ENCODE measurements at regions not wholly inside any gene's neighbourhood (a gene's known extent, or its start where the extent isn't known, plus 50 kb on each side); places are given as distances from the start of the nearest gene placed in this dataset.
"Not testable (repeated sequence)": the region's sequence is repeated elsewhere in the genome, so short reads cannot be mapped to it uniquely, and the experiment has no call there.

DNA sequence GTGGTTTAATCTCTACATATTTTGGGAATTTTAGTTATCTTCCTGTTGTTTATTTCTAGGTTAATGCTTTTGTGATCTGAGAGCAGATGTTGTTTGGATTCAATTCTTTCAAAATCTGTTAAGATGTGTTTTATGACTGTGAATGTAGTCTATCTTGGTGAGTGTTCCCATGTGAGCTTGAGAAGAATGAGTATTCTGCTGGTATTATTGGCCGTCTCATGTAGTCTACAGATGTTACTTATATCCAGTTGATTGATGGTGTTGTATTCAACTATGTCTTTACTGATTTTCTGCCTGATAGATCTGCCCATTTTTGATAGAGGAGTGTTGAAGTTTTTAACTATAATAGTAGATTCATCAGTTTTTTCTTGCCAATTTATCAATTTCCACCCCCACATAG is 141.4 kb upstream of the FOXP2 start:
- no peak for DNase-seq

DNA sequence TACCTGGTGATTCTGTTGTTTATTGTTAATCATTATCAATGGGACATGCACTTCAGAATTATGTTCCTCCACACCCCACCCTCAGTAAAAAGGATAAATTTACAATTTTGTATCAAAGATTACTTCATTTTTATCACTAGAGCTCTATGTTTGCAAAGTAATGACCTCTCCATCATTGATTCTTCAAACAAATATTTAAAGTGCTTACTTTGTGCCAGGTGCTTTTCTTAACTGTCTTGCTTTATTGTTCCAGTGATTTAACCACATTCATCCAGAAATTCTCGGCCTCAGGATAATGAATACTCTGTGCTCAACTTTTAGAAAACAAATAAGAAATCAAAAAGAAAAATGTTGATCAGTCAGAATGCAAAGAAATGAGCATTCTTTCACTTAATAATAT is 144.9 kb upstream of the FOXP2 start:
- no peak for DNase-seq

DNA sequence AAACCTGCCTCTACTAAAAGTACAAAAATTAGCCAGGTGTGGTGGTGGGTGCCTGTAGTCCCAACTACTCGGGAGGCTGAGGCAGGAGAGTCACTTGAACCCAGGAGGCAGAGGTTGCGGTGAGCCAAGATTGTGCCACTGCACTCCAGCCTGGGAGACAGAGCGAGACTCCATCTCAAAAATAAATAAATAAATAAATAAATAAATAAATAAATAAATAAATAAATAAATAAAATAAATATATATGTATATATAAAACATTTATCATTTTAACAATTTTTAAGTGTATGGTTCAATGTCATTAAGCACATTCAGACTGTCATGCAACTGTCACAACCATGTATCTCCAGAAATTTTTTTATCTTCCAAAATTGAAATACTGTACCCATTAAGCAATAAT is 147.1 kb upstream of the FOXP2 start:
- not testable (repeated sequence) for DNase-seq

DNA sequence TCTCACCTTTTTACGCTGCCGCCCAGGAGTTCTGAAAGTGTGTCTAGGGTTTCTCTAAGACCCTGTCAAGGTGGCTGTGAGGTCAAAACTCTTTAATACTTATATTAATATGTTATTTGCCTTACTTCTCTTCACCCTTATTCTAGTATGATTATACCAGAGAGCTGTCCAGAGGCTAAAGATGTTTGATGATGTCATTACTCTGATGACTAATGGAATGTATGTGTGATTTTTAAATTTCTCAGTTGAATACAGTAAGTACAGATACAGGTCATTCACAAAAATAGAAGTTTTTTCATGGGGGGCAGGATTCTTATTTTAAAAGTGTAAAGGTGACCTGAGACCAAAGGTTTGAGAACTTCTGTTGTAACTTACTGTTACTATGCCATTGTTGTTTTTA is 150.6 kb upstream of the FOXP2 start:
- no peak for DNase-seq

DNA sequence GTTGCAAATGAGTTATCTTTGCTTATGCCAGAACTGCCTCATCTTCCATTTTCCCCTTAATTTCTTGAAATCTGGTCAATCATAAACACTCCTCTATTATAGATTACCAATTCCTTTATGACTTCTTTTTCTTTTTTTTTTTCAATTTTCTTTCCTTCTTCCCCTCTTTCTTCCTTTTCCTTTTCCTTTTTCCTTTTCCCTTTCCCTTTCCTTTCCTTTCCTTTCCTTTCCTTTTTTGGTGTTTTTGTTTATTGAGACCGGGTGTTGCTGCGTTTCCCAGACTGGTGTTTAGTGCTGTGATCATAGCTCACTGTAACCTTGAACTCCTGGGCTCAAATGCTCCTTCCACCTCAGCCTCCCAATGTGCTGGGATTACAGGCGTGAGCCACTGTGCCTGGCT is 151.4 kb upstream of the FOXP2 start:
- no peak for DNase-seq

DNA sequence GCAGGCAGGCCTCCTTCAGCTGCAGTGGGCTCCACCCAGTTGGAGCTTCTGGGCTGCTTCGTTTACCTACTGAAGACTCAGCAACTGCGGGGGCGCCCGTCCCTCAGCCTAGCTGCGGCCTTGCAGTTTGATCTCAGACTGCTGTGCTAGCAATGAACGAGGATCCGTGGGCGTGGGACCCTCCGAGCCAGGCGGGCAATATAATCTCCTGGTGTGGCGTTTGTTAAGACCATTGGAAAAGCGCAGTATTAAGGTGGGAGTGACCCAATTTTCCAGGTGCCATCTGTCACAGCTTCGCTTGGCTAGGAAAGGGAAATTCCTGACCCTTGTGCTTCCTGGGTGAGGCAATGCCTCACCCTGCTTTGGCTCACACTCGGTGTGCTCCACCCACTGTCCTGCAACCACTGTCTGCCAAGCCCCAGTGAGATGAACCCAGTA is 159.2 kb upstream of the FOXP2 start:
- no peak for DNase-seq

DNA sequence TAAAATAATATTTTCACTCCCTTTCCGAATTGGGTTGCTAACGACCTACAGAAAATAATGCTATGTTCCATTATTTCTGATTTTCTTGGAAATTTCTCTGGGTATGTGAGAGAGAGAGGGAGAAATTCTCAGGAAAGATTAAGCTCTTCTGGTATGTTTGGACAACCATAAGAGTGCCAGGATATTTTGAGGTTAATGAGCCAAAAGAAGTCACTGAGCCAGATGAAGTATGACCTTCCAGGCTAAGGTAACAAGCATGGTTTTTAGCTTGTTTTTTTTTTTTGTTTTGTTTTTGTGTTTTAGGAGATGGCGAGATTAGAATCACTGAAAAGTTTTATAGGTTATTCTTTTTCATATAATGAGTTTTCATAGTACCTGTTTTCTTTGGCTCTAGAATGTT is 171.0 kb upstream of the FOXP2 start:
- no peak for DNase-seq

DNA sequence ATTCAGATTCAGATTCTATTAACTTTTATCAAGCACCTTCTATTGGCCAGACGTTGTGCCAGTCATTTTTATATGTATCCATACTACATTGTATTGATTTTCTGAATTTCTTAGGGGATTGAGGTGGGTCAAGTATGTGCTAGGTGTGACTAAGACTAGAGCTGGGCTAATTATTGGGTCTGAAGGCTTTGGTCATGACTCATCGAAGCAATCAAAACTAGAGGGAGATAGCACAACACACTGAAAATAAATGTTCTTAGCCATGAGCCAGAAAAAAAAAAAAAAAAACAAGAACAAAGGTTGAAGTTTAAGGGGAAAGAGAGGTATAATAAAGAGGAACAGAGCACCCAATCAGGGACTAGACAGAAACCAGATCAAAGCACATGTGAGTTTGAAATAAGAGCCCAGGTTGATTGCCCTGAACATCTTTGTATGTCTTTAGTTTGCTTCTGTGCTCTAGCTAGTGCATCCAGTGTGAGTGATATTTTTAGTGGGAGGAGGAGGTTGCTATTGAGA is 171.6 kb upstream of the FOXP2 start:
- no peak for DNase-seq

DNA sequence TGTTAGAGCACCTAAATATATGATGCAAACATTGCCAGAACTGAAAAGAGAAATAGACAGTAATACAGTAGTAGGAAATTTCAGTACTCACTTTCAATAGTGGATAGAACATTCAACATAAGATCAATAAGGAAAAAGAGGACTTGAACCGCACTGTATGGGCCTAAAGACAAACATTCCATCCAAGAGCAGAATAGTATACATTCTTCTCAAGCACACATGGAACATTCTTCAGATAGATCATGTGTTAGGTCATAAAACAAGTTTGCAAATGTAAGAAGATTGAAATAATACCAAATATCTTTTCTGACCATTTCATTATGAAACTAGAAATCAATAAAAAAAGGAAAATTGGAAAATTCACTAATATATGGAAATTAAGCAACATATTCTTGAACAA is 185.4 kb upstream of the FOXP2 start:
- no peak for DNase-seq

DNA sequence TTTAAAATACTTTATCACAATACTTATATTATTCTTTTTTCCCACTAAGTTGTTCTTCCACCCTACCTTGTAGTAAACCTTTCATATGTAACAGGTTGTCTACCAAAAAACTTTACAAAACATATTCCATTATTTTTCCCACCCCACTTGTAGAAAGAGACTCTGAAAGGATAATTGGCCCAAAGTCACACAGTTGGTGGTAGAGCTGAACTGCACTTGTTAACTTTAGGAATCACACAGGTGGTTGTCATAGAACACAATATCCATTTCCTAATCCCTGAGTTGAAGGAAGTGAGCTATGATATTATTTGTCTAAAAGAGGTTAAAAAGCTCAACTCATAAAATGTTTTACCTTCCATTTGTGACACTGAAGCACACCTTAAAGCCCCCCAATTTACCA is 188.8 kb upstream of the FOXP2 start:
- DNase-seq = no peak

DNA sequence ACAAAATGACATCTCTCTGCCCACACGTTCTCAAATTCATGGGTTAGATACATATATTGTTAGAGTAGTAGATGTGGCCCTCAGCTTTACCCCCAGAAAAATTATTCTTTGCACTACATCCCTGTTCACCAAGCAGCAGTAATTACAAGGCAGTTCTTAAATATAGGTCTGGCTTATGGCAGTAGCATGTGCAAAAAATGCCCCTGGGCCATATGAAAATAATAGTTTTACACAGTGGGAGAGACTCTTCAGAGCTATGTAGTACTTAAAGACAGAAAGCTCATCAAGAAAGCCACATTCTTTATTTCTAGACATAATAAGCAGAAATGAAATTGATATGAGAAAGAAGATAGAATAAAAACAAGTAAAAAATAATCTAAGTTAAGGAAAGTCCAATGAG is 196.3 kb upstream of the FOXP2 start:
- DNase-seq = no peak

DNA sequence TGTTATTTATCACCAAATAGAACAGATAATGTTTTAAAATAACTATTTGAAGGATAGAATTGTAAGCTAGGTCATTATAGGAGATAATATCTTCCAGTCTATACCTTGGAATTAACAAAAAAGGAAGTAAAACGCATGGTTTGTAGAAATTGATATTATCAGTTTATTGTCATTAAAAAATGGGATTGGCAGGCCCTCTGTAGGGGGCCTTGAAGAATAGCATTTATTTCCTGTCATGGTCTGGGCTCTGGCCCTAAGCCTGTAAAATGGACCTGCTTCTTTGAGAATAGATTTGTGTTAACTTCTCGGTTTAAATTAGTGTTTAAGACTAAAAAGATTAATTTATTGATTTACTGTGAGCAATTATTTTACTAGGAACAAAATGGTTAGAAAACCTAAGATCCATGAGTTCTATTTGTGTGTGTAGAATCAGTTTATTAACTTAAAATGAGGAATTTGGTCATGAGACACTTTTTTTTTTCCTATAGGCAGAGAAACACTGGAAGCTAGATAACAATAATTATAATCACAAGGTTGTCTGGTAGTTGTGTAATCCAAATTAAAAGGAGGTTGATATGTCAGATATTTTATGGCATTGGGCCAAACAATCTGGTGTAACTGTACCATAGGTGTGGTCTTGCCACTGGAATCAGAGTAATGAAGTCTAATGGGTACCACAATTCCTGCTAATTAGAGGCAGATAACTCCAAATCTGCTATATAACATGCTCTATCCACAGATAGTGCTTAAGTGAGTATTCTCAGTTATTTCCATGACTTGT is 197.4 kb upstream of the FOXP2 start:
- no peak for DNase-seq

DNA sequence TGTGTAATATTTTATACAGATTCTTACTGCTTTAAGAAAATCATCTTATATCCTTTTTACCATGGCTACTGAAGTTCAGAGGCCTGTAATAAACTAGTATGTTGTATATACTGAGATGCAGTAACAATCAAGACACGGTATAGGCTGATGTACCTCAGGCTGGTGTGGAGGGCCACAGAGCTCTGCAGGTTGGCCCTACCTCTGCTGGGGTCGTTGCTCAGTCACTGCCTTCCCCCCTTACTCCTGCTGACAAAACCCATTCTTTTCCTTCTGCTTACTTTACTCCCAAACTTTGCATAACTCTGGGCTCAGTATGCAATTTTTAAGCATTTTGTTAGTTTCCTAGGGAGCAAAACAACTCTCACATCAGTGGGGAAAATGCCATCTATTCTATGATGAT is 200.1 kb upstream of the FOXP2 start:
- no peak for DNase-seq

DNA sequence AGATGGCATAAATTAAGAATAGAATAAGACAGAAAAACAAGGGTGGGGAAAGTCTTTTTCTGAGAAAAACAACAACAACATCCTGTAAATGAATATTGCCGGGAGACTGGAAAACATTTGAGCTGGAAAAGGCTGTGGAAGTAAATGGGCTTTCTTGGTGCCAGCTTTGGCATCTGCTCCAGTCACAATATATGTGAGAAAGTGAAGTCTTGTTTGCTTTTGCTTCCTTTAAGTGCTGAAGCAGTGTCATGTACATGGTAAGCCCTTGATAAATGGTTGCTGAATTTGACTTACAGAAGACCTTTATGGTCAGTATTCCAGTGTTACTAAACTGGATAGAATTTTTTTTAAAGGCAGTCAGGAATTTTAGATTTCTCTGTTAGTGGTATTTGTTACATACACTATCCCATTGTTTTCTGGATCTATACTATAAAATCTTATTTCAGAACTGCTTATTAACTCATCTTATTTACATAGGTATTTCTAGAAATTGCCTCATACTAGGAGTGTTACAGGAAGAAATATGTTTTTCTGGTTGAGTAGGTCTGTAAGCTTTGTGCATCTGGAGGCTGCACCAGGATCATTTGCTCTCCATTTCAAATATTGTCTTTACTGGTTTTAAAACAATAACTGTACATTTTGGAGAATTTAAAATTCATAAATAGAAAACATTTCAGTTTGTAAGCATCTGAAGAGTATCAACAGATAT is 201.7 kb upstream of the FOXP2 start:
- no peak for DNase-seq

DNA sequence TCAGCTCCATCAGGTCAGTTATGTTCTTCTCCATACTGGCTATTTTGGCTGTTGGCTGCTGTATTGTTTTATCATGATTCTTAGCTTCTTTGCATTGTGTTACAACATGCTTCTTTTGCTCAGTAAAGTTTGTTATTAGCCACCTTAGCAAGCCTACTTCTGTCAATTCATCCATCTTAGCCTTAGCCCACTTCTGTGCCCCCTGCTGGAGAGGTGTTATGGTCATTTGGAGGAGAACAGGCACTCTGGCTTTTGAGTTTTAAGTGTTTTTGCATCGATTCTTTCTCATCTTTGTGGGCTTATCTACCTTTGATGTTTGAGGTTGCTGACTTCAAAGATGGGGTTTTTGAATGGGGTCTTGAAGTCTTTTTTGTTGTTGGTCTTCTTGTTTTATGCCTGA is 204.6 kb upstream of the FOXP2 start:
- DNase-seq = no peak

DNA sequence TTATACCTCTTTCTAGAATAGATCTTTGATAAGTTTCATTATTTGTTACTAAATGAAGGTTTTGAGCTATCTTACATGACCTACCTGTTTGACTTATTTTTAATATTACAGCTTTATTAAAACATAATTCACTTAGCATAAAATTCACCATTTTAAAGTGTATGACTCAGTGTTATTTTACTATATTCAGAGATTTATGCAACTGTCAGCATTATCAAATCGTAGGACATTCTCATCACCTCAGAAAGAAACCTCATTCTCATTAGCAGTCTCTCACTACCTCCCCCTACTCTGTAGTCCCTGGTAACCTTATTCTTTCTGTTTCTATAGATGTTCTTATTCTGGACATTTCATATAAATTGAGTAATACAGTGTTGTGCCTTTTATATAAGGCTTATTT is 207.9 kb upstream of the FOXP2 start:
- no peak for DNase-seq

DNA sequence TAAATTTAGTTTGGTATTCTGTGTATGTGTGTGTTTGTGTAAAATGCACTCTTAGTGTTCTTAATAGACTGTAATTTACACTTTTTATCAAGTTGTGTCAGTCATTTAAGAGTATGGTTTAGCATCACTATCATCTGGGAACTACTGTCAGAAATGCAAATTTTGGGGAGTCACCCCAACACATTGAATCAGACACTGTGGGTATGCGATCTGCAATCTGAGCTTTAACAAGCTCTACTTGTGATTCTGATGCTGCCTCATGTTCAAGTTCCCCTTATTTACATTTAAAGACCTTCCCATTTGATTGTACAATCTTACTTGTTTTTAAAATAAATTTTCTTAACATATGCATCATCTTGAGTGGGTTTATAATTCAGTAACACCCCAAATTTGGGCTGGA is 218.1 kb upstream of the FOXP2 start:
- DNase-seq = no peak

DNA sequence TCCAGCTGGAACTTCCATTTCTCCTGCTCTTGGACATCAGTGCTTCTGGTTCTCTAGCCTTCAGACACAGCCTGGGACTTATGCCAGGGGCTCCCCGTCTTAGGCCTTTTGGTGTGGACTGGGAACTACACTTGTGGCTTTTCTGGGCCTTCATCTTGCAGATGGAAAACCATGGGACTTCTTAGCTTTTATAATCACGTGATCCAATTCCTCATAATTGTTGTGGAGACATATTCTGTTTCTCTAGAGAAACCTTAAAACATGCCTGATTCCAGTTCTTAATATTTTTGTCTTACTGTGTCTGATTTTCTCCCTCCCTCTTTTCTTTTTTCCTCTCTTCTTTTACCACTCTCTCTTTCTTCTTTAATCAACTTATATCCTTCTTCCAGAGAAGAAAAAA is 224.2 kb upstream of the FOXP2 start:
- no peak for DNase-seq

DNA sequence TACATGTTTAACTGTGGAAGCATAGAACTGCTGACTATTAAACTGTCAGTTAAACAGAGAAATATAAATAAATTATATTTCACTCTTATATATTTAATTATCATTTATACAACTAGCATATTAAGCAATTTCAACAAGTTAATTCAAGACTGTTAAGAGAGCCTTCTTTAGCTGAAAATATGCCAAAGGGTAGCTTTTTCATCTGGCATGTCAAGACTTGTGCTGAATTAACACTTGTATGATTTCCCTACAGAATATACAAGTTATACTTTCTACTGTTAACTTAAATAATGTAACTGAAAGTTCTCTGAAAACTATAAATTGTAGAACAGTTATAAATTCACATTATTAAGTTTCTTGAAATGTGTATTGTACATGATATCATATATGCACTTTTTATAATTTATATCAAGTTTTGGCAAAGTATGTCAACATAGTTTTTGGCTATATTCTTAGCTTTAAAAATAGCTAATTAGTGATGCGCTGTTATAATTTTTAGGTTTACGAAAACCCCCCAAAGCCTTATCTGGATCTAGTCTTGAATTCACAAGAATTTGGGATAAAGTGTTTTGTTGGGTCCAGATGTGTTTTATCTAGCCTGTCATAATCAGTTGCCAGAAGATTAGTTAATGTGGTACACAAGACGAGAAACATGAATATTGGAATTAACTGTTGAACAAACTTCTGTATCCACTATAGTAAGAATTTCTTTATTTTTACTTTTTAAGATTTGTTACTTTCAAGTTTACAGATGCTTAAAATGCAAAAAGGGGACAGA is 231.1 kb upstream of the FOXP2 start:
- DNase-seq = no peak

DNA sequence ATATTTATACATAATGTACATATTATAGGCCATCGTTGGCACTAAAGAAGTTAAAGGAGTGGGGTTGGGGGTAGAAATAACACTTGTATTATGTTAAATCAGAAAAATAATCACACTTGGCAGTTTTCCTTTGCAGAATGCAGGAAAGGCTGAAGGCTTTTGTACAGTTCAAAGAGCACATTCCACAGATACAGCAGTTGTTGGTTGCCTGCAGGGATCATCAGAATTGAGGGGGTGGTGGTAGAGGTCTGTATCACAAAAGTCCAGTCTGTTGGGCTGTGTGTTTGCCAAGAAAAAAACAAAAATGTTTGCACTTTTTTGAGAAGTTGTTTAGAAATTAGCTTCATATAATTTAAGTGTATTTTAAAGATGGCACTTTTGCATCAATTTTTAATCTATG is 231.8 kb upstream of the FOXP2 start:
- no peak for DNase-seq

DNA sequence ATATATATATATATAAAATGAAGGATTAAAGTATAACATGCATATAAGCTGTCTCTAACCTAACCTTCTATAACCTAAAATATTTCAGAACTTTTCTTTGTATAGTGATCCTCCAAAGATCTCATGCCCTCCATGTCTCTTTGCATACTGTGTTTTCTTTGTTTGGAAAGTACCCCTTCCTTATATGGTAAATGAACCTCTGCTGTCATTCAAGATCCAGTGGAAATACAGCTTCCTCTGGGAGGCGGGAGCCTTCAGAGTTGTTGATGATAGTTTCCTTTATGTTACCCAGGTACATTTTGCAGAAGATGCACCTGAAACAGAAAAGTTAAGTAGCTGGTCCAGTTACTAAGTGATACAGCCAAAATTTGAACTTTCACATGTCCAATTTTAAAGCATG is 233.3 kb upstream of the FOXP2 start:
- DNase-seq = no peak

DNA sequence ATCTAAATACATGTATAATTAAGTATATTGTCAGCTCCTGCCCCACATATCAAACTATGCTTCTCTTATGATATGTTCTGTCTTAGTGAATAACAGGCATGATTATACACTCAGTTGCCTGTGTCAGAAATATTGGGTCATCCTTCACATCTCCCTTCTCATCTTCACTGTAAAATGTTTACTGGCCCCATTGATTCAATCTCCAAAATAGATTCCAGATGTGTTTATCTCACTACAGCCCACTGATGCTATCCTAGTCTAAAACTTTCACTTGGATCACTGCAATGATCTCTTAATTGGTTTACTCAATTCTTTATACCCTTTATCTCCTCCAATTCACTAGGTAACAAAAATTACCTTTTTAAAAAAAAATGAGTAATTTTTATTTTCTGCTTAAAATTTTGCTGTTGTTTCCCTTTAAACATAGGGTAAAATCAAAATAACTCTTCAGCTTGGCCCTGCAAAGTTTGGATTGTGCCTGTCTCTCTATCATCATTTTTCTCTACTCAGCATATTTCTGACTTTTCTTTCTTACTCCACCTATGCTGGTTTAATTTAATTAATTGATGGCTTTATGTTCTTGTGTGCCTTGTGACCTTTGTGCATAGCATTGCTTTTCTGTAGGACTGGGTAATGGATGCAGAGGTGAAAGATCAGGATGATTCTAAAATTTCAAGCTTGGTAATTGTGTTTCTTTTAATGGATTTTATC is 233.9 kb upstream of the FOXP2 start:
- DNase-seq = no peak

DNA sequence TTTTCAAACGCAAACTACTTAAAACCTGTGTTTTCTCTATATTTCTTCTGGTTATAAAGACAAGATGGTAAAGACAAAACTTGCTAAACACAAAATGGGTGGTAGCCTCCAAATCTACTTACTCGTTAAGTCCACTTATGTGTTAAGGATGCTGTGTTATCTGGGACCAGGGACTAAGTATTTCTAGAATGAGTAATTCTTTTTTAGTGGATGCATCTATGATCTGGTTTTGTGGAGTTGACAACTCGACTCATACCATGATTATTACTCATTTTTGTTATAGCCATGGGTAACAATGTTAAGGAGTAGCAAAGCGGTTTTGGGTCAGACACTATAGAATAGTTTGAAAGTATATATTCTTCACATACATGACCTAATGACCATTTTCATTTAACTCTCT is 239.5 kb upstream of the FOXP2 start:
- no peak for DNase-seq

Measured in activated naive CD4-positive, alpha-beta T cell treated with anti-CD3 and anti-CD28 coated beads, Interleukin-2, amount 50 U/mL, for 16 hours (primary cell).